ENCODE measurements at regions not wholly inside any gene's neighbourhood (a gene's known extent, or its start where the extent isn't known, plus 50 kb on each side); places are given as distances from the start of the nearest gene placed in this dataset.

- ATAC-seq, result no peak
- DNase-seq, result no peak
Measured at GRCh38 chr4:3715855-3716630, 50.1 kb upstream of the ADRA2C start.

GRCh38 chr4:3715061-3715854 is 50.9 kb upstream of the ADRA2C start:
- ATAC-seq (no peak), DNase-seq (no peak)

GRCh38 chr4:3714642-3715001 is 51.6 kb upstream of the ADRA2C start:
- ATAC-seq (no peak), DNase-seq (no peak)

- DNase-seq (no peak), ATAC-seq (no peak)
Measured at GRCh38 chr4:3713817-3714641, 52.2 kb upstream of the ADRA2C start.

GRCh38 chr4:3713346-3713745 is 52.8 kb upstream of the ADRA2C start:
- ATAC-seq, result no peak

GRCh38 chr4:3712936-3713335 is 53.2 kb upstream of the ADRA2C start:
- DNase-seq (no peak), ATAC-seq (no peak)

More at GRCh38 chr4:3713346-3713745, 52.8 kb upstream of the ADRA2C start:
- DNase-seq, result no peak

GRCh38 chr4:3712112-3712805 is 53.9 kb upstream of the ADRA2C start:
- no peak for DNase-seq
- ATAC-seq, result no peak

- no peak for ATAC-seq
Measured at GRCh38 chr4:3711183-3712111, 54.7 kb upstream of the ADRA2C start.

GRCh38 chr4:3710451-3711182 is 55.6 kb upstream of the ADRA2C start:
- ATAC-seq (no peak), DNase-seq (no peak)

More at GRCh38 chr4:3711183-3712111, 54.7 kb upstream of the ADRA2C start:
- DNase-seq, result no peak

GRCh38 chr4:3709846-3710441 is 56.2 kb upstream of the ADRA2C start:
- DNase-seq (no peak), ATAC-seq (no peak)

- no peak for ATAC-seq
- DNase-seq, result no peak
Measured at GRCh38 chr4:3709061-3709845, 56.9 kb upstream of the ADRA2C start.

GRCh38 chr4:3708611-3709010 is 57.6 kb upstream of the ADRA2C start:
- DNase-seq, result no peak
- no peak for ATAC-seq

GRCh38 chr4:3708103-3708510 is 58.1 kb upstream of the ADRA2C start:
- no peak for DNase-seq

GRCh38 chr4:3707423-3708102 is 58.6 kb upstream of the ADRA2C start:
- DNase-seq (no peak), ATAC-seq (no peak)

More at GRCh38 chr4:3708103-3708510, 58.1 kb upstream of the ADRA2C start:
- no peak for ATAC-seq

- DNase-seq (no peak), ATAC-seq (no peak)
Measured at GRCh38 chr4:3706565-3707422, 59.4 kb upstream of the ADRA2C start.

- no peak for ATAC-seq
- DNase-seq, result no peak
Measured at GRCh38 chr4:3706111-3706511, 60.1 kb upstream of the ADRA2C start.

GRCh38 chr4:3705236-3705987 is 60.8 kb upstream of the ADRA2C start:
- no peak for ATAC-seq
- DNase-seq, result no peak

Measured in stimulated activated naive CD8-positive, alpha-beta T cell treated with anti-CD3 and anti-CD28 coated beads, Interleukin-15, Interleukin-2, amounts not matched to agents 100 U/mL and 50 U/mL, for 24 hours (primary cell).